Activated naive CD4-positive, alpha-beta T cell treated with anti-CD3 and anti-CD28 coated beads, Interleukin-2, amount 10 ng/mL, durations not matched to agents 7 days and 5 days (primary cell): ENCODE measurements at regions not wholly inside any gene's neighbourhood (a gene's known extent, or its start where the extent isn't known, plus 50 kb on each side); places are given as distances from the start of the nearest gene placed in this dataset.

Experiments
- CTCF ChIA-PET: fragments of 350-600 bp; sonication (Branson Sonifier 250); formaldehyde crosslinking; loops from one replicate; lab custom pipeline; 2021; ENCODE audit warnings: antibody characterized with exemption; lab: Charles Lee
- DNase-seq: peaks from one replicate; pipeline ENCODE4 v3.0.0-alpha.2; 2020
- H3K27ac Mint-ChIP-seq: one replicate; pipeline ENCODE4 v1.8.0; 2021; ENCODE audit warnings: mild to moderate bottlenecking, moderate library complexity, mixed read lengths
- H3K27me3 Mint-ChIP-seq: one replicate; pipeline ENCODE4 v1.8.0; 2021; ENCODE audit warnings: mild to moderate bottlenecking, mixed read lengths
- H3K36me3 Mint-ChIP-seq: one replicate; pipeline ENCODE4 v1.8.0; 2021; ENCODE audit warnings: mixed read lengths
- H3K4me1 Mint-ChIP-seq: one replicate; pipeline ENCODE4 v1.8.0; 2021; ENCODE audit warnings: mixed read lengths
- H3K4me3 Mint-ChIP-seq: one replicate; pipeline ENCODE4 v1.8.0; 2021; ENCODE audit warnings: mild to moderate bottlenecking, moderate library complexity, mixed read lengths
- H3K9me3 Mint-ChIP-seq: one replicate; pipeline ENCODE4 v1.8.0; 2021; ENCODE audit warnings: mixed read lengths

GRCh38 chr3:117074826-117075225 lies 365.2 kb downstream of the TUSC7 start:
- no peak overlapping the region for H3K4me3 Mint-ChIP-seq
- H3K36me3 Mint-ChIP-seq, result no peaks in the 10 kb centered on the region
- no peaks in the 10 kb centered on the region for H3K4me1 Mint-ChIP-seq
- no peaks in the 10 kb centered on the region for H3K27me3 Mint-ChIP-seq
- CTCF ChIA-PET, result no interaction called here
- DNase-seq, result no peak
- H3K27ac Mint-ChIP-seq, result no peak overlapping the region
- no peaks in the 10 kb centered on the region for H3K9me3 Mint-ChIP-seq

GRCh38 chr3:117079997-117080396 lies 370.4 kb downstream of the TUSC7 start:
- CTCF ChIA-PET, result no interaction called here
- Mint-ChIP-seq H3K9me3 (peaks cover 3% of the 10 kb centered on the region), H3K27ac (no peak overlapping the region), H3K27me3 (no peaks in the 10 kb centered on the region), H3K4me1 (no peaks in the 10 kb centered on the region), H3K36me3 (no peaks in the 10 kb centered on the region), H3K4me3 (no peak overlapping the region)
- DNase-seq, result no peak

- no peak overlapping the region for H3K27ac Mint-ChIP-seq
These were observed 371.3 kb downstream of the TUSC7 start for GRCh38 chr3:117080872-117081271.

GRCh38 chr3:117084277-117084676 lies 374.7 kb downstream of the TUSC7 start:
- CTCF ChIA-PET, result no interaction called here
- H3K9me3 Mint-ChIP-seq, result peaks cover 6% of the 10 kb centered on the region
- no peak for DNase-seq
- no peaks in the 10 kb centered on the region for H3K36me3 Mint-ChIP-seq
- H3K4me3 Mint-ChIP-seq, result no peak overlapping the region
- H3K27ac Mint-ChIP-seq, result no peak overlapping the region
- no peaks in the 10 kb centered on the region for H3K4me1 Mint-ChIP-seq
- no peaks in the 10 kb centered on the region for H3K27me3 Mint-ChIP-seq

More at GRCh38 chr3:117080872-117081271, 371.3 kb downstream of the TUSC7 start:
- Mint-ChIP-seq H3K4me3 (no peak overlapping the region), H3K36me3 (no peaks in the 10 kb centered on the region), H3K9me3 (peaks cover 3% of the 10 kb centered on the region), H3K27me3 (no peaks in the 10 kb centered on the region), H3K4me1 (no peaks in the 10 kb centered on the region)
- CTCF ChIA-PET, result no interaction called here
- DNase-seq, result no peak

- Mint-ChIP-seq H3K27me3 (no peaks in the 10 kb centered on the region), H3K36me3 (no peaks in the 10 kb centered on the region), H3K27ac (no peak overlapping the region), H3K4me3 (no peak overlapping the region), H3K4me1 (no peaks in the 10 kb centered on the region), H3K9me3 (peaks cover 6% of the 10 kb centered on the region)
- CTCF ChIA-PET, result no interaction called here
- DNase-seq, result no peak
These were observed 375.2 kb downstream of the TUSC7 start for GRCh38 chr3:117084739-117085270.

GRCh38 chr3:117091676-117092075 lies 382.1 kb downstream of the TUSC7 start:
- no peak for DNase-seq
- CTCF ChIA-PET, result no interaction called here

GRCh38 chr3:117096549-117096948 lies 387.0 kb downstream of the TUSC7 start:
- no peaks in the 10 kb centered on the region for H3K9me3 Mint-ChIP-seq
- H3K4me1 Mint-ChIP-seq, result no peaks in the 10 kb centered on the region
- no peak for DNase-seq
- H3K36me3 Mint-ChIP-seq, result no peaks in the 10 kb centered on the region
- no peaks in the 10 kb centered on the region for H3K27me3 Mint-ChIP-seq
- H3K27ac Mint-ChIP-seq, result no peak overlapping the region
- H3K4me3 Mint-ChIP-seq, result no peak overlapping the region
- CTCF ChIA-PET, result no interaction called here

More at GRCh38 chr3:117091676-117092075, 382.1 kb downstream of the TUSC7 start:
- Mint-ChIP-seq H3K27ac (no peak overlapping the region), H3K4me1 (no peaks in the 10 kb centered on the region), H3K4me3 (no peak overlapping the region), H3K27me3 (no peaks in the 10 kb centered on the region), H3K9me3 (peaks cover 5% of the 10 kb centered on the region), H3K36me3 (no peaks in the 10 kb centered on the region)

GRCh38 chr3:117097351-117097750 lies 387.8 kb downstream of the TUSC7 start:
- no peak for DNase-seq
- H3K36me3 Mint-ChIP-seq, result no peaks in the 10 kb centered on the region
- no peaks in the 10 kb centered on the region for H3K27me3 Mint-ChIP-seq
- H3K4me1 Mint-ChIP-seq, result no peaks in the 10 kb centered on the region
- no peaks in the 10 kb centered on the region for H3K9me3 Mint-ChIP-seq
- CTCF ChIA-PET, result no interaction called here
- H3K27ac Mint-ChIP-seq, result no peak overlapping the region
- H3K4me3 Mint-ChIP-seq, result no peak overlapping the region

GRCh38 chr3:117101697-117102096 lies 392.1 kb downstream of the TUSC7 start:
- no peak for DNase-seq
- H3K27ac Mint-ChIP-seq, result no peak overlapping the region
- no peak overlapping the region for H3K4me3 Mint-ChIP-seq
- H3K4me1 Mint-ChIP-seq, result no peaks in the 10 kb centered on the region
- H3K27me3 Mint-ChIP-seq, result no peaks in the 10 kb centered on the region
- CTCF ChIA-PET, result no interaction called here
- no peaks in the 10 kb centered on the region for H3K9me3 Mint-ChIP-seq
- H3K36me3 Mint-ChIP-seq, result no peaks in the 10 kb centered on the region

- no peak overlapping the region for H3K4me3 Mint-ChIP-seq
- no peaks in the 10 kb centered on the region for H3K36me3 Mint-ChIP-seq
- CTCF ChIA-PET, result no interaction called here
- no peaks in the 10 kb centered on the region for H3K27me3 Mint-ChIP-seq
- no peak overlapping the region for H3K27ac Mint-ChIP-seq
- DNase-seq, result no peak
- no peaks in the 10 kb centered on the region for H3K9me3 Mint-ChIP-seq
- no peaks in the 10 kb centered on the region for H3K4me1 Mint-ChIP-seq
These were observed 392.8 kb downstream of the TUSC7 start for GRCh38 chr3:117102426-117102825.

- CTCF ChIA-PET, result no interaction called here
These were observed 394.1 kb downstream of the TUSC7 start for GRCh38 chr3:117103675-117104074.

GRCh38 chr3:117104381-117104780 lies 394.8 kb downstream of the TUSC7 start:
- CTCF ChIA-PET, result no interaction called here
- no peaks in the 10 kb centered on the region for H3K4me1 Mint-ChIP-seq

More at GRCh38 chr3:117103675-117104074, 394.1 kb downstream of the TUSC7 start:
- Mint-ChIP-seq H3K27ac (no peak overlapping the region), H3K4me1 (no peaks in the 10 kb centered on the region), H3K4me3 (no peak overlapping the region), H3K9me3 (peaks cover 1% of the 10 kb centered on the region), H3K36me3 (no peaks in the 10 kb centered on the region), H3K27me3 (no peaks in the 10 kb centered on the region)
- DNase-seq, result no peak

GRCh38 chr3:117104792-117105191 lies 395.2 kb downstream of the TUSC7 start:
- no peak overlapping the region for H3K27ac Mint-ChIP-seq
- no peaks in the 10 kb centered on the region for H3K36me3 Mint-ChIP-seq

More at GRCh38 chr3:117104381-117104780, 394.8 kb downstream of the TUSC7 start:
- DNase-seq, result no peak
- Mint-ChIP-seq H3K4me3 (no peak overlapping the region), H3K27me3 (no peaks in the 10 kb centered on the region), H3K9me3 (peaks cover 1% of the 10 kb centered on the region), H3K27ac (no peak overlapping the region), H3K36me3 (no peaks in the 10 kb centered on the region)

GRCh38 chr3:117105686-117106085 lies 396.1 kb downstream of the TUSC7 start:
- no peak overlapping the region for H3K4me3 Mint-ChIP-seq
- H3K36me3 Mint-ChIP-seq, result no peaks in the 10 kb centered on the region
- no peaks in the 10 kb centered on the region for H3K27me3 Mint-ChIP-seq
- no peak overlapping the region for H3K27ac Mint-ChIP-seq
- H3K9me3 Mint-ChIP-seq, result peaks cover 1% of the 10 kb centered on the region
- no peak for DNase-seq
- CTCF ChIA-PET, result no interaction called here
- H3K4me1 Mint-ChIP-seq, result no peaks in the 10 kb centered on the region

More at GRCh38 chr3:117104792-117105191, 395.2 kb downstream of the TUSC7 start:
- DNase-seq, result no peak
- no peaks in the 10 kb centered on the region for H3K4me1 Mint-ChIP-seq
- peaks cover 1% of the 10 kb centered on the region for H3K9me3 Mint-ChIP-seq
- CTCF ChIA-PET, result no interaction called here
- no peak overlapping the region for H3K4me3 Mint-ChIP-seq
- no peaks in the 10 kb centered on the region for H3K27me3 Mint-ChIP-seq

GRCh38 chr3:117106396-117106795 lies 396.8 kb downstream of the TUSC7 start:
- no peak overlapping the region for H3K27ac Mint-ChIP-seq
- H3K36me3 Mint-ChIP-seq, result no peaks in the 10 kb centered on the region
- H3K9me3 Mint-ChIP-seq, result peaks cover 1% of the 10 kb centered on the region
- CTCF ChIA-PET, result no interaction called here
- no peak for DNase-seq
- no peaks in the 10 kb centered on the region for H3K27me3 Mint-ChIP-seq
- H3K4me1 Mint-ChIP-seq, result no peaks in the 10 kb centered on the region
- no peak overlapping the region for H3K4me3 Mint-ChIP-seq
